H9 (cell line): ENCODE measurements at regions not wholly inside any gene's neighbourhood (a gene's known extent, or its start where the extent isn't known, plus 50 kb on each side); places are given as distances from the start of the nearest gene placed in this dataset.

Experiments used
- DNase-seq: peaks from one replicate; pipeline ENCODE4 v3.0.0-alpha.2; 2017
- H2AFZ ChIP-seq: one replicate; pipeline ENCODE4 v1.6.1; 2013; ENCODE audit warnings: mild to moderate bottlenecking, low read length, control low read depth, moderate library complexity
- H2AK5ac ChIP-seq: 2 replicates; pipeline ENCODE4 v1.6.1; 2013; ENCODE audit warnings: low read length, control low read depth, mixed read lengths; ENCODE audit not compliant: insufficient read length
- H2BK120ac ChIP-seq: one replicate; pipeline ENCODE4 v1.6.1; 2013; ENCODE audit warnings: low read depth, mild to moderate bottlenecking, low read length, control low read depth, inconsistent platforms; ENCODE audit not compliant: poor library complexity, severe bottlenecking
- H2BK12ac ChIP-seq: 2 replicates; pipeline ENCODE4 v1.6.1; 2013; ENCODE audit warnings: low read length, control low read depth, mixed read lengths, low read depth; ENCODE audit not compliant: insufficient read length
- H2BK15ac ChIP-seq: 2 replicates; pipeline ENCODE4 v1.6.1; 2013; ENCODE audit warnings: low read depth, low read length, control low read depth
- H2BK20ac ChIP-seq: one replicate; pipeline ENCODE4 v1.6.1; 2013; ENCODE audit warnings: low read depth, mild to moderate bottlenecking, low read length, control low read depth, inconsistent platforms; ENCODE audit not compliant: poor library complexity, severe bottlenecking
- H2BK5ac ChIP-seq: 2 replicates; pipeline ENCODE4 v1.6.1; 2013; ENCODE audit warnings: low read length, control low read depth, mixed read lengths; ENCODE audit not compliant: insufficient read length
- H3K14ac ChIP-seq: 2 replicates; pipeline ENCODE4 v1.6.1; 2013; ENCODE audit warnings: low read length, control low read depth; ENCODE audit not compliant: insufficient read depth
- H3K18ac ChIP-seq: 2 replicates; pipeline ENCODE4 v1.6.1; 2013; ENCODE audit warnings: low read depth, mild to moderate bottlenecking, mixed read lengths, low read length, control low read depth; ENCODE audit not compliant: insufficient read length
- H3K23ac ChIP-seq: 2 replicates; pipeline ENCODE4 v1.6.1; 2013; ENCODE audit warnings: low read length, control low read depth, mixed read lengths, low read depth; ENCODE audit not compliant: insufficient read length
- H3K23me2 ChIP-seq: 2 replicates; pipeline ENCODE4 v1.6.1; 2013; ENCODE audit warnings: low read depth, mild to moderate bottlenecking, mixed read lengths, low read length, control low read depth; ENCODE audit not compliant: insufficient read length, poor library complexity, severe bottlenecking
- H3K27ac ChIP-seq: 2 replicates; pipeline ENCODE4 v1.5.1; 2013; ENCODE audit warnings: low read length, control low read depth, mixed read lengths, low read depth; ENCODE audit not compliant: insufficient read length
- H3K27me3 ChIP-seq: 2 replicates; pipeline ENCODE4 v1.6.1; 2013; ENCODE audit warnings: low read length, control low read depth, inconsistent platforms; ENCODE audit not compliant: insufficient read depth
- H3K4ac ChIP-seq: 2 replicates; pipeline ENCODE4 v1.6.1; 2013; ENCODE audit warnings: low read depth, mild to moderate bottlenecking, control low read depth, inconsistent platforms, low read length, moderate library complexity
- H3K4me1 ChIP-seq: 2 replicates; pipeline ENCODE4 v1.6.1; 2013; ENCODE audit warnings: low read length, control low read depth, inconsistent platforms; ENCODE audit not compliant: insufficient read depth
- H3K4me2 ChIP-seq: 2 replicates; pipeline ENCODE4 v1.6.1; 2013; ENCODE audit warnings: low read length, control low read depth, mixed read lengths; ENCODE audit not compliant: insufficient read length, insufficient read depth
- H3K56ac ChIP-seq: 2 replicates; pipeline ENCODE4 v1.6.1; 2013; ENCODE audit warnings: low read depth, mild to moderate bottlenecking, mixed read lengths, low read length, control low read depth; ENCODE audit not compliant: insufficient read length
- H3K79me1 ChIP-seq: 2 replicates; pipeline ENCODE4 v1.6.1; 2013; ENCODE audit warnings: low read depth, mild to moderate bottlenecking, moderate library complexity, low read length, control low read depth, inconsistent platforms; ENCODE audit not compliant: insufficient read depth, poor library complexity, severe bottlenecking
- H3K79me2 ChIP-seq: 2 replicates; pipeline ENCODE4 v1.6.1; 2013; ENCODE audit warnings: low read length, control low read depth, inconsistent platforms; ENCODE audit not compliant: insufficient read depth
- H3K9ac ChIP-seq: 2 replicates; pipeline ENCODE4 v1.6.1; 2013; ENCODE audit warnings: low read length, control low read depth, mixed read lengths; ENCODE audit not compliant: insufficient read length; ENCODE audit errors: extremely low read depth
- H3K9me3 ChIP-seq: one replicate; pipeline ENCODE4 v1.6.1; 2013; ENCODE audit warnings: low read depth, low read length, inconsistent platforms; ENCODE audit not compliant: control insufficient read depth
- H3T11ph ChIP-seq: one replicate; pipeline ENCODE4 v1.6.1; 2013; ENCODE audit warnings: mild to moderate bottlenecking, low read length, control low read depth, inconsistent platforms
- H4K20me1 ChIP-seq: one replicate; pipeline ENCODE4 v1.6.1; 2013; ENCODE audit not compliant: control insufficient read depth, insufficient read length, insufficient read depth
- H4K5ac ChIP-seq: 2 replicates; pipeline ENCODE4 v1.6.1; 2013; ENCODE audit warnings: low read depth, mild to moderate bottlenecking, mixed read lengths, low read length, control low read depth; ENCODE audit not compliant: insufficient read length
- H4K8ac ChIP-seq: replicated peaks from 2 replicates; pipeline ENCODE4 v1.6.1; 2013; ENCODE audit warnings: low read length, control low read depth, mixed read lengths, low read depth; ENCODE audit not compliant: insufficient read length
- H4K91ac ChIP-seq: 2 replicates; pipeline ENCODE4 v1.6.1; 2013; ENCODE audit warnings: low read depth, mild to moderate bottlenecking, moderate library complexity, mixed read lengths, low read length, control low read depth; ENCODE audit not compliant: insufficient read length
- H3K27ac Mint-ChIP-seq, 3 experiments: 2 replicates in 2 of 3; 3 replicates in 1 of 3; pipeline ENCODE4 v1.8.0; 2020 to 2021; ENCODE audit warnings: mixed read lengths in 3 of 3, mild to moderate bottlenecking in 1 of 3, moderate library complexity in 1 of 3
- H3K27me3 Mint-ChIP-seq: 2 replicates; pipeline ENCODE4 v1.8.0; 2021; ENCODE audit warnings: low read depth, mild to moderate bottlenecking, moderate library complexity, mixed read lengths
- H3K36me3 Mint-ChIP-seq, 3 experiments: 2 replicates in 2 of 3; 3 replicates in 1 of 3; pipeline ENCODE4 v1.8.0; 2020 to 2021; ENCODE audit warnings: low read depth in 3 of 3, mixed read lengths in 3 of 3; ENCODE audit not compliant: insufficient read depth in 1 of 3
- H3K4me1 Mint-ChIP-seq, 2 experiments: 2 replicates each; pipeline ENCODE4 v1.8.0; 2020; ENCODE audit warnings: mixed read lengths in 2 of 2
- H3K4me3 Mint-ChIP-seq, 2 experiments: 2 replicates in 1 of 2; 3 replicates in 1 of 2; pipeline ENCODE4 v1.8.0; 2020 to 2021; ENCODE audit warnings: mild to moderate bottlenecking in 2 of 2, mixed read lengths in 2 of 2, moderate library complexity in 1 of 2
- H3K9me3 Mint-ChIP-seq, 2 experiments: 2 replicates in 1 of 2; 3 replicates in 1 of 2; pipeline ENCODE4 v1.8.0; 2020; ENCODE audit warnings: mild to moderate bottlenecking in 2 of 2, mixed read lengths in 2 of 2, moderate library complexity in 1 of 2
- CTCF ChIP-seq: fragments of 200-600 bp; sonication (generic); conservative IDR thresholded peaks from 3 replicates; pipeline ENCODE4 v1.8.0; 2021; ENCODE audit warnings: antibody characterized with exemption, mild to moderate bottlenecking
- WGBS: extraction: QIAGEN DNeasy Blood & Tissue Kit; methylation state at CpG from one replicate; pipeline ENCODE4 v1.1.7; 2013; ENCODE audit warnings: missing lambda C conversion rate, low lambda C conversion rate, mixed read lengths; ENCODE audit not compliant: insufficient read length; ENCODE audit errors: extremely low coverage; 5-methylcytosine and 5-hydroxymethylcytosine counted together

- H2AK5ac ChIP-seq: no peak overlapping the region
- H3K27ac ChIP-seq: no peak overlapping the region
- H3K23ac ChIP-seq: no peak overlapping the region
- Mint-ChIP-seq H3K9me3 (no peaks in the 10 kb centered on the region), H3K4me1 (peaks cover 18 to 24% of the 10 kb centered on the region in 2 experiments), H3K36me3 (no peaks in the 10 kb centered on the region), H3K27me3 (no peaks in the 10 kb centered on the region), H3K27ac (no peak overlapping the region), H3K4me3 (no peak overlapping the region)
- no peak overlapping the region for H3K9ac ChIP-seq
- H3K4me2 ChIP-seq: no peak overlapping the region
- no peaks in the 10 kb centered on the region for H3K9me3 ChIP-seq
- H2AFZ ChIP-seq: no peak overlapping the region
- H3K79me2 ChIP-seq: no peaks in the 10 kb centered on the region
- no peaks in the 10 kb centered on the region for H3K27me3 ChIP-seq
- H3K14ac ChIP-seq: no peak overlapping the region
- H2BK5ac ChIP-seq: no peak overlapping the region
- H4K20me1 ChIP-seq: no peaks in the 10 kb centered on the region
- H3K56ac ChIP-seq: no peak overlapping the region
- H3K4ac ChIP-seq: no peak overlapping the region
- H2BK120ac ChIP-seq: no peak overlapping the region
- H4K5ac ChIP-seq: no peak overlapping the region
- H2BK15ac ChIP-seq: no peak overlapping the region
- no peak overlapping the region for H4K91ac ChIP-seq
- no peak overlapping the region for H2BK12ac ChIP-seq
- TF ChIP-seq CTCF: no peak
- H2BK20ac ChIP-seq: no peak overlapping the region
- peaks cover 7% of the 10 kb centered on the region for H3K4me1 ChIP-seq
- no peaks in the 10 kb centered on the region for H3K79me1 ChIP-seq
- H3T11ph ChIP-seq: no peak overlapping the region
- H3K18ac ChIP-seq: no peak overlapping the region
- WGBS: no CpG with 5 or more reads among the region's 3 CpGs
- no peak overlapping the region for H4K8ac ChIP-seq
- no peak for DNase-seq
- H3K23me2 ChIP-seq: no peaks in the 10 kb centered on the region
Observed at GRCh38 chr6:155883741-155884140, 428.1 kb upstream of the NOX3 start.
